Astrocyte of the spinal cord (primary cell): ENCODE measurements at regions not wholly inside any gene's neighbourhood (a gene's known extent, or its start where the extent isn't known, plus 50 kb on each side); places are given as distances from the start of the nearest gene placed in this dataset.
A peak's percentile ranks its signal among the peaks of the same experiment; 100 is the strongest.
"Not testable (repeated sequence)": the region's sequence is repeated elsewhere in the genome, so short reads cannot be mapped to it uniquely, and the experiment has no call there.

Experiments
- DNase-seq: peaks from one replicate; pipeline ENCODE4 v3.0.0; 2011; ENCODE audit warnings: low read depth, low spot score
- H3K4me3 ChIP-seq: 2 replicates; pipeline ENCODE4 v1.5.1; 2011; ENCODE audit warnings: low read depth, mild to moderate bottlenecking, low read length, moderate library complexity
- CTCF ChIP-seq: IDR thresholded peaks from 2 replicates; pipeline ENCODE4 v1.5.1; 2012; ENCODE audit warnings: low read depth, mild to moderate bottlenecking, low read length, inconsistent platforms
- in situ Hi-C: cut with HindIII; loops from 2 replicates; pipeline ENCODE4 v1.10.0; 2017; ENCODE audit warnings: low sequenced_read_pairs

- in situ Hi-C loops, result no loop called here
- no peak overlapping the region for H3K4me3 ChIP-seq
- no peak for DNase-seq
- TF ChIP-seq CTCF, result no peak
Observed at GRCh38 chr11:123318623-123319022, 111.4 kb upstream of the GRAMD1B start.

GRCh38 chr11:123318132-123318531 lies 111.9 kb upstream of the GRAMD1B start:
- DNase-seq, in situ Hi-C loops, H3K4me3 ChIP-seq: not testable (repeated sequence)

DNA sequence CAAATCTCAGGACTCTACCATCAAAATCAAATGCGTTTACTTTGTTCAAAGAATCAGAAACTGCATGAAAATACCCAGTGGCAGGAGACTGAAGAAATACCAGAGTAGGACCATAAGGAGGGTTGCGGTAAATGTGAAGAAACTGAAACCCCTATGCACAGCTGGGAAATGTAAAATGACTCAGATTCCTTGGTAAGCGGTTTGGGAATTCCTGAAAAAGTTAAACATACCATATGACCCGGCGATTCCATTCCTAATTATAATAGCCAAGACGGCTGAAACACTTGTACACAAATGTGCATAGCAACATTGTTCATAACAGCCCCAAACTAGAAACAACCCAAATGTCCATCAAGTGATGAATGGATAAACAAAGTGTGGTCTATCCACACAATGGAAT lies 114.1 kb upstream of the GRAMD1B start:
- no peak for TF ChIP-seq CTCF
- no peak overlapping the region for H3K4me3 ChIP-seq
- in situ Hi-C loops, result no loop called here
- no peak for DNase-seq

- DNase-seq, result no peak
- in situ Hi-C loops, result no loop called here
- no peak for TF ChIP-seq CTCF
- no peak overlapping the region for H3K4me3 ChIP-seq
Observed at GRCh38 chr11:123314972-123315371, 115.1 kb upstream of the GRAMD1B start.

DNA sequence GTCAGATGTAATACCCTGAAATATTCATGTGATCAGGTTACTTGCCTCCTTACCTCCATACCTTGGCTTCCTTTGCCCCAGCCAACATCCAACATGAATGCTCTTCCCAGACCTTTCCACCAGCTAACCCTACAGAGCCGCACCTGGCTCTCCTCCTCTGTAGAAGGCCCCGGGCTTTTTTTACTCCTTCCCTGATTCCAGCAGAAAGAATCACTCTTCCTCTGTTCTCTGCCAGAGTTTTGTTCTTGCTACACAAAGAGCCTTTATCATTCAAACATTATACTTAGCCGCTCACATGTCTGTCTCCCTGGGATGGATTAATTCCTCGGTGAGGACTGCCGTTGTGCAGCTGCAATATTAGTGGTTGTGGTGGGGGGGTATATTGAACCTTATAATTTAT lies 116.8 kb upstream of the GRAMD1B start:
- in situ Hi-C loops, result no loop called here
- TF ChIP-seq CTCF, result no peak
- DNase-seq, result no peak
- no peak overlapping the region for H3K4me3 ChIP-seq

DNA sequence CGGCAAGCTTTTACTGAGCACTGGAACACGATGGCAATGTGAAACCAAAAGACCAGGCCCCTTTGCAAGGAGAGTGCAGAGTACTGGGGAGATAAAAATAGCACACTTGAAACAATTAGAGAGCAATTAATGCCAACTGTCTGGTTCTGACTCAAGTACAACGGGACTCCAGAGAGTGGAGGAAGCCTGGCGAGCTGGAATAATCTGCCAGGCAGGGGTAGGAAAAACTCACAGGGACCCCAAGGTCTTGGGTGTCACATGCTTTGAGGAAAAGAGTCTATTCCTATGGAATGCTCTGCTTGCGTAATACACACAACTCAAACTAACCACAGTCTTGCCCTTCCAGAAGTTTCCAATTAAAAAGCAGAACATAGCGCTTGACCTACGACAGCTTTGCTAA lies 113.0 kb upstream of the CLMP start:
- H3K4me3 ChIP-seq, result no peak overlapping the region
- peak; percentile 45 for DNase-seq
- in situ Hi-C loops, result no loop called here
- TF ChIP-seq CTCF, result no peak

GRCh38 chr11:123307276-123307675 lies 112.2 kb upstream of the CLMP start:
- no peak for TF ChIP-seq CTCF
- DNase-seq, result no peak
- in situ Hi-C loops, result no loop called here
- H3K4me3 ChIP-seq, result no peak overlapping the region
